ENCODE measurements at regions not wholly inside any gene's neighbourhood (a gene's known extent, or its start where the extent isn't known, plus 50 kb on each side); places are given as distances from the start of the nearest gene placed in this dataset.

- no peak overlapping the region for H3K4me3 Mint-ChIP-seq (ENCODE audit: unreplicated experiment)
- TF ChIP-seq CTCF (IDR thresholded peaks at IDR 0.05; ENCODE audit: partially characterized antibody, unreplicated experiment): no peak
- peaks cover 11% of the 10 kb centered on the region for H3K36me3 Mint-ChIP-seq (ENCODE audit: unreplicated experiment)
- DNase-seq: no peak
- no peaks in the 10 kb centered on the region for H3K9me3 Mint-ChIP-seq (ENCODE audit: unreplicated experiment)
- no peak overlapping the region for H3K27ac Mint-ChIP-seq (ENCODE audit: unreplicated experiment)
- peaks cover 1% of the 10 kb centered on the region for H3K27me3 Mint-ChIP-seq (ENCODE audit: unreplicated experiment)
- no peaks in the 10 kb centered on the region for H3K4me1 Mint-ChIP-seq (ENCODE audit: low read depth, unreplicated experiment)
These were observed 91.8 kb upstream of the BCL6 start for GRCh38 chr3:187836823-187837770.

GRCh38 chr3:187838016-187838540 is 92.8 kb upstream of the BCL6 start:
- Mint-ChIP-seq H3K9me3 (ENCODE audit: unreplicated experiment) (no peaks in the 10 kb centered on the region), H3K27me3 (ENCODE audit: unreplicated experiment) (peaks cover 1% of the 10 kb centered on the region), H3K27ac (ENCODE audit: unreplicated experiment) (no peak overlapping the region), H3K36me3 (ENCODE audit: unreplicated experiment) (peaks cover 11% of the 10 kb centered on the region), H3K4me3 (ENCODE audit: unreplicated experiment) (no peak overlapping the region), H3K4me1 (ENCODE audit: low read depth, unreplicated experiment) (no peaks in the 10 kb centered on the region)
- TF ChIP-seq CTCF (IDR thresholded peaks at IDR 0.05; ENCODE audit: partially characterized antibody, unreplicated experiment): no peak
- DNase-seq: no peak

- Mint-ChIP-seq H3K4me3 (ENCODE audit: unreplicated experiment) (no peak overlapping the region), H3K27me3 (ENCODE audit: unreplicated experiment) (peaks cover 1% of the 10 kb centered on the region), H3K4me1 (ENCODE audit: low read depth, unreplicated experiment) (no peaks in the 10 kb centered on the region), H3K9me3 (ENCODE audit: unreplicated experiment) (no peaks in the 10 kb centered on the region), H3K27ac (ENCODE audit: unreplicated experiment) (no peak overlapping the region), H3K36me3 (ENCODE audit: unreplicated experiment) (peaks cover 11% of the 10 kb centered on the region)
- no peak for TF ChIP-seq CTCF (IDR thresholded peaks at IDR 0.05; ENCODE audit: partially characterized antibody, unreplicated experiment)
- DNase-seq: no peak
These were observed 94.2 kb upstream of the BCL6 start for GRCh38 chr3:187839422-187839821.

- H3K27ac Mint-ChIP-seq (ENCODE audit: unreplicated experiment): no peak overlapping the region
- H3K4me3 Mint-ChIP-seq (ENCODE audit: unreplicated experiment): no peak overlapping the region
- no peaks in the 10 kb centered on the region for H3K9me3 Mint-ChIP-seq (ENCODE audit: unreplicated experiment)
- no peaks in the 10 kb centered on the region for H3K36me3 Mint-ChIP-seq (ENCODE audit: unreplicated experiment)
- H3K4me1 Mint-ChIP-seq (ENCODE audit: low read depth, unreplicated experiment): no peaks in the 10 kb centered on the region
- H3K27me3 Mint-ChIP-seq (ENCODE audit: unreplicated experiment): no peaks in the 10 kb centered on the region
- no peak for TF ChIP-seq CTCF (IDR thresholded peaks at IDR 0.05; ENCODE audit: partially characterized antibody, unreplicated experiment)
- no peak for DNase-seq
These were observed 95.6 kb upstream of the BCL6 start for GRCh38 chr3:187840856-187841255.

GRCh38 chr3:187841560-187841959 is 96.3 kb upstream of the BCL6 start:
- TF ChIP-seq CTCF (IDR thresholded peaks at IDR 0.05; ENCODE audit: partially characterized antibody, unreplicated experiment): no peak
- no peak for DNase-seq

More at GRCh38 chr3:187841560-187841959, 96.3 kb upstream of the BCL6 start:
- H3K36me3 Mint-ChIP-seq (ENCODE audit: unreplicated experiment): no peaks in the 10 kb centered on the region
- H3K4me3 Mint-ChIP-seq (ENCODE audit: unreplicated experiment): no peak overlapping the region
- H3K27ac Mint-ChIP-seq (ENCODE audit: unreplicated experiment): no peak overlapping the region
- no peaks in the 10 kb centered on the region for H3K27me3 Mint-ChIP-seq (ENCODE audit: unreplicated experiment)
- H3K9me3 Mint-ChIP-seq (ENCODE audit: unreplicated experiment): no peaks in the 10 kb centered on the region
- H3K4me1 Mint-ChIP-seq (ENCODE audit: low read depth, unreplicated experiment): no peaks in the 10 kb centered on the region

All from glutamatergic neuron (in vitro differentiated cells).